D721Med (cell line): ENCODE measurements at regions not wholly inside any gene's neighbourhood (a gene's known extent, or its start where the extent isn't known, plus 50 kb on each side); places are given as distances from the start of the nearest gene placed in this dataset.

Experiments used
- DNase-seq: peaks from one replicate; pipeline ENCODE4 v3.0.0; 2011; ENCODE audit warnings: low spot score; ENCODE audit not compliant: insufficient read length
- FAIRE-seq: peaks from 2 replicates; lab custom pipeline; 2011; peaks lifted over from hg19 to GRCh38; lab: Jason Lieb, UNC
- CTCF ChIP-seq: IDR thresholded peaks from 2 replicates; pipeline ENCODE4 v1.5.1; 2012; ENCODE audit warnings: mild to moderate bottlenecking, control low read depth; ENCODE audit not compliant: insufficient read depth; ENCODE audit errors: missing control alignments

DNA sequence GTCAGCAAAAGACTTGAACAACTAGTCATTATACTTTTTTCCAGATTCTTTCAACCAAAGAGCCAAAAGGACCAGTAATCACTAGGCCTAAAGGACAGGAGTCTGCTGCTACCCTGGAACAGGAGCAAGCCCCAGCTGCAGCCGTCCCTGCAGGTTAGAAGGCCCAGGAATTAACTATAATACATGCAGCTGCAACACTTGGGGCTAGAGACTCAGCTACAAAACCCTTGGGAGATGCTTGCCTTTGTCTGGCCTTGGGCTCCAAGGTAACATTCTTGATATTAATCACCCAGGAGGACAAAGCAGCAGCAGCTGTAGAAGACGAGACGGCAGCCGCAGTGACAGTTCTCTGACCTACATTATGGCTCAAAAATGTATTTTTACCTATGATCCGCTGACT lies 841.2 kb upstream of the ADGRL4 start:
- FAIRE-seq (no peak), DNase-seq (no peak)
- no peak for TF ChIP-seq CTCF

GRCh38 chr1:79845936-79846335 lies 839.4 kb upstream of the ADGRL4 start:
- peak; percentile 35 for FAIRE-seq

DNA sequence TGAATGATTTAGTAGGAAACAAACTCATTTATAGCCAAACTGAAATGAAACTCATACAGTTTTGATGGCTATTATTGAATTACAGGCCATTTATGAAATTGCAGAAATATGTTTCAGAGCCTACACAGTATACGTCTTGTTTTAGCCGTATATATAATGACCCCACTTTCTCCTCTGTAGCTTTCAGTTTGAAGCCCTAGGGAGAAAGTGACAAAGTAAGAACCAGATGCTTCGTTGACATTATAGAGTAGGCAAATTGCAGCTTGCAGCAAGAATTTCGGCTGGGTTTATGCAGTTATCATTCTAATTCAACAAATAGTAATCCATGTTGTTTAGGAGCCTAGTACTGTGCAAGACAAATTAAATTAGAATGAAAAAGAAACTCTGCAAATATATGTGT lies 836.3 kb upstream of the ADGRL4 start:
- TF ChIP-seq CTCF: no peak
- DNase-seq (no peak), FAIRE-seq (no peak)

More at GRCh38 chr1:79845936-79846335, 839.4 kb upstream of the ADGRL4 start:
- no peak for DNase-seq
- no peak for TF ChIP-seq CTCF

DNA sequence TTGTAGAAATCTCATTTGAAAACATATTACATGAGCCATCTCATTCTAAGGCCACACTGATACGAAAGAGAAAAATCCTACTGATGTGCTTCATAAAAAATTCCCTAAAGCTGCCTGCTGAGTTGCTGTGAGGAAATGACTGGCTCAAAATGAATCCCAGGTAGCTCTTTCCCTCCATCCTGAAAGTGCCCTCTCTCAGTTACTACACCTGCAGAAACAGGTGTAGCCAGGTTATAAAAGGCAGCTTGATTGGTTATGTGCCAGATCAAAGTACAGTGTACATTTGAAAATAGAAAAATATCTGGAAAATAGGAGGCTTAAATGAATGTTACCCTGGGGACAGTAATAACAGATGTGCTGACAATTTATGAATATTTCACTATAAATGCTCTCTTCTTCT lies 833.4 kb upstream of the ADGRL4 start:
- TF ChIP-seq CTCF: no peak
- no peak for FAIRE-seq
- no peak for DNase-seq

- no peak for FAIRE-seq
- DNase-seq: no peak
- no peak for TF ChIP-seq CTCF
These were observed 820.9 kb upstream of the ADGRL4 start for GRCh38 chr1:79827446-79827845.

- TF ChIP-seq CTCF: no peak
- DNase-seq (no peak), FAIRE-seq (peak; percentile 25)
These were observed 819.0 kb upstream of the ADGRL4 start for GRCh38 chr1:79825551-79825950.

- no peak for FAIRE-seq
- TF ChIP-seq CTCF: no peak
- DNase-seq: no peak
These were observed 815.5 kb upstream of the ADGRL4 start for GRCh38 chr1:79822053-79822452.
